ENCODE measurements at regions not wholly inside any gene's neighbourhood (a gene's known extent, or its start where the extent isn't known, plus 50 kb on each side); places are given as distances from the start of the nearest gene placed in this dataset.

- peaks cover 35% of the 10 kb centered on the region for H3K9me3 Mint-ChIP-seq
- peaks cover 4% of the 10 kb centered on the region for H3K4me1 Mint-ChIP-seq
- no peaks in the 10 kb centered on the region for H3K27me3 Mint-ChIP-seq (ENCODE audit: low read depth)
- H3K4me3 Mint-ChIP-seq: no peak overlapping the region
- H3K27ac Mint-ChIP-seq: no peak overlapping the region
- TF ChIP-seq CTCF (IDR thresholded peaks at IDR 0.05; ENCODE audit: unreplicated experiment): no peak
- DNase-seq (ENCODE audit: low spot score in 2 of 2, unreplicated experiment in 2 of 2): no peak
- H3K36me3 Mint-ChIP-seq: peaks cover 10% of the 10 kb centered on the region
These were observed 223.5 kb upstream of the ID4 start for GRCh38 chr6:19613678-19614077.

GRCh38 chr6:19616022-19616421, 221.1 kb upstream of the ID4 start:
- Mint-ChIP-seq H3K9me3 (peaks cover 49% of the 10 kb centered on the region), H3K36me3 (peaks cover 10% of the 10 kb centered on the region), H3K27me3 (ENCODE audit: low read depth) (no peaks in the 10 kb centered on the region), H3K27ac (no peak overlapping the region), H3K4me1 (no peaks in the 10 kb centered on the region), H3K4me3 (no peak overlapping the region)
- DNase-seq (ENCODE audit: low spot score in 2 of 2, unreplicated experiment in 2 of 2): no peak
- TF ChIP-seq CTCF (IDR thresholded peaks at IDR 0.05; ENCODE audit: unreplicated experiment): no peak

GRCh38 chr6:19632230-19632629, 204.9 kb upstream of the ID4 start:
- no peak for TF ChIP-seq CTCF (IDR thresholded peaks at IDR 0.05; ENCODE audit: unreplicated experiment)
- no peak overlapping the region for H3K27ac Mint-ChIP-seq
- H3K9me3 Mint-ChIP-seq: no peaks in the 10 kb centered on the region
- no peaks in the 10 kb centered on the region for H3K4me1 Mint-ChIP-seq
- H3K27me3 Mint-ChIP-seq (ENCODE audit: low read depth): no peaks in the 10 kb centered on the region
- no peak overlapping the region for H3K4me3 Mint-ChIP-seq
- DNase-seq (ENCODE audit: low spot score in 2 of 2, unreplicated experiment in 2 of 2): no peak
- H3K36me3 Mint-ChIP-seq: peaks cover 2% of the 10 kb centered on the region

- no peaks in the 10 kb centered on the region for H3K27me3 Mint-ChIP-seq (ENCODE audit: low read depth)
- H3K4me1 Mint-ChIP-seq: no peaks in the 10 kb centered on the region
- DNase-seq (ENCODE audit: low spot score in 2 of 2, unreplicated experiment in 2 of 2): no peak
- peaks cover under 1% of the 10 kb centered on the region for H3K9me3 Mint-ChIP-seq
- H3K27ac Mint-ChIP-seq: no peak overlapping the region
- no peak overlapping the region for H3K4me3 Mint-ChIP-seq
- no peak for TF ChIP-seq CTCF (IDR thresholded peaks at IDR 0.05; ENCODE audit: unreplicated experiment)
- peaks cover 2% of the 10 kb centered on the region for H3K36me3 Mint-ChIP-seq
These were observed 204.4 kb upstream of the ID4 start for GRCh38 chr6:19632786-19633185.

GRCh38 chr6:19635728-19636127, 201.4 kb upstream of the ID4 start:
- no peaks in the 10 kb centered on the region for H3K4me1 Mint-ChIP-seq
- no peak overlapping the region for H3K4me3 Mint-ChIP-seq
- no peak for DNase-seq (ENCODE audit: low spot score in 2 of 2, unreplicated experiment in 2 of 2)
- no peaks in the 10 kb centered on the region for H3K36me3 Mint-ChIP-seq
- H3K27ac Mint-ChIP-seq: no peak overlapping the region
- H3K9me3 Mint-ChIP-seq: peaks cover 7% of the 10 kb centered on the region
- TF ChIP-seq CTCF (IDR thresholded peaks at IDR 0.05; ENCODE audit: unreplicated experiment): no peak
- H3K27me3 Mint-ChIP-seq (ENCODE audit: low read depth): no peaks in the 10 kb centered on the region

GRCh38 chr6:19637010-19637409, 200.2 kb upstream of the ID4 start:
- no peak for DNase-seq (ENCODE audit: low spot score in 2 of 2, unreplicated experiment in 2 of 2)
- no peak for TF ChIP-seq CTCF (IDR thresholded peaks at IDR 0.05; ENCODE audit: unreplicated experiment)
- no peaks in the 10 kb centered on the region for H3K4me1 Mint-ChIP-seq
- H3K9me3 Mint-ChIP-seq: peaks cover 7% of the 10 kb centered on the region
- H3K36me3 Mint-ChIP-seq: no peaks in the 10 kb centered on the region
- no peak overlapping the region for H3K4me3 Mint-ChIP-seq
- no peak overlapping the region for H3K27ac Mint-ChIP-seq
- H3K27me3 Mint-ChIP-seq (ENCODE audit: low read depth): no peaks in the 10 kb centered on the region
